SU-DHL-6 (cell line): ENCODE measurements at regions not wholly inside any gene's neighbourhood (a gene's known extent, or its start where the extent isn't known, plus 50 kb on each side); places are given as distances from the start of the nearest gene placed in this dataset.

Experiments
- H2AFZ ChIP-seq: fragments of 200-600 bp; sonication (generic); 2 replicates; pipeline ENCODE4 v1.6.1; 2014; ENCODE audit warnings: low read depth, mild to moderate bottlenecking, moderate library complexity, mixed read lengths, antibody characterized with exemption, low read length; ENCODE audit not compliant: severe bottlenecking
- H3F3A ChIP-seq: fragments of 200-600 bp; shearing (Covaris generic); 2 replicates; pipeline ENCODE4 v1.6.0; 2016; ENCODE audit warnings: antibody characterized with exemption, mild to moderate bottlenecking; ENCODE audit not compliant: insufficient read depth
- H3K27ac ChIP-seq: fragments of 200-600 bp; sonication (generic); 2 replicates; pipeline ENCODE4 v1.5.1; 2016; ENCODE audit warnings: low read depth, mild to moderate bottlenecking, low read length, moderate library complexity, mixed read lengths
- H3K27me3 ChIP-seq: fragments of 200-600 bp; sonication (generic), shearing (Covaris generic); 2 replicates; pipeline ENCODE4 v1.6.0; 2014; ENCODE audit warnings: mild to moderate bottlenecking, low read length
- H3K36me3 ChIP-seq: fragments of 200-600 bp; sonication (generic); 2 replicates; pipeline ENCODE4 v1.6.1; 2014; ENCODE audit warnings: mild to moderate bottlenecking, low read length, mixed read lengths
- H3K4me2 ChIP-seq: fragments of 300-600, 200-600 bp; shearing (Covaris generic), sonication (generic); 2 replicates; pipeline ENCODE4 v1.6.0; 2014; ENCODE audit warnings: low read length, low read depth, mild to moderate bottlenecking; ENCODE audit not compliant: poor library complexity, severe bottlenecking
- H3K4me3 ChIP-seq: fragments of 200-600 bp; sonication (generic); 2 replicates; pipeline ENCODE4 v1.5.1; 2014; ENCODE audit warnings: antibody characterized with exemption, low read length, mild to moderate bottlenecking, mixed read lengths; ENCODE audit not compliant: insufficient read depth, poor library complexity, severe bottlenecking
- H3K79me2 ChIP-seq: fragments of 200-600 bp; sonication (generic); 2 replicates; pipeline ENCODE4 v1.6.1; 2014; ENCODE audit warnings: mild to moderate bottlenecking, low read length, moderate library complexity; ENCODE audit not compliant: insufficient read depth
- H3K9ac ChIP-seq: fragments of 200-600 bp; sonication (generic); 2 replicates; pipeline ENCODE4 v1.7.0; 2014; ENCODE audit warnings: mild to moderate bottlenecking, low read length
- H3K9me2 ChIP-seq: fragments of 200-600 bp; sonication (generic); replicated peaks from 2 replicates; pipeline ENCODE4 v1.6.1; 2014; ENCODE audit warnings: low read length; ENCODE audit not compliant: insufficient read depth
- H3K9me3 ChIP-seq: fragments of 200-600 bp; sonication (generic); 2 replicates; pipeline ENCODE4 v1.6.1; 2014; ENCODE audit warnings: low read length, mixed read lengths; ENCODE audit not compliant: insufficient read depth
- H4K20me1 ChIP-seq: fragments of 200-600 bp; sonication (generic); 2 replicates; pipeline ENCODE4 v1.6.1; 2014; ENCODE audit warnings: low read depth, mild to moderate bottlenecking, antibody characterized with exemption, low read length, moderate library complexity, mixed read lengths
- EZH2phosphoT487 ChIP-seq: fragments of 200-600 bp; sonication (generic), shearing (Covaris generic); conservative IDR thresholded peaks from 2 replicates; pipeline ENCODE4 v1.6.1; 2018; ENCODE audit warnings: mild to moderate bottlenecking, antibody characterized with exemption, low read length, moderate library complexity, mixed read lengths
- TF ChIP-seq, protein P1 (sequence below): fragments of 200-600 bp; sonication (generic); IDR thresholded peaks from one replicate; pipeline ENCODE4 v1.5.1; 2017; ENCODE audit warnings: antibody characterized with exemption, mild to moderate bottlenecking, low read length, moderate library complexity; ENCODE audit not compliant: insufficient read depth, poor library complexity, severe bottlenecking

DNA sequence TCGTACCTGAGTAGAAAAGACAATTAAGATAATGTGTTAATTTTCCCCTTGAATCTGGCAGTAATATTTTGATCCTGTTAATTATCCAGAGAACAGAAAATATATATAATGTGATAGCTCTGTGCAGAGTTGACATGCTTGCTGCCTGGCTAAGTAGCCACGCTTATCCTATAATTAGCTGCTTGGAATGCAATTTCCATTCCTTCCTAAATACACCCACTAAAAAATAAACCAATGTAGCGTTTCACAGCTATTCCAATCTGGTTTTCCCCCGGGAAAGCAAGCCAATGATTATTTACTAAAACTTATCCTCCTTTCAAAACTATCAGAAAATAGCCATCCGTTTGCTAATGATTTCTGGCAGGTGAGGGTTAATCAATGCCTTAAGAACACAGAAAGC, 134.5 kb upstream of the IRX5 start:
- H3K9me2 ChIP-seq, result no peaks in the 10 kb centered on the region

DNA sequence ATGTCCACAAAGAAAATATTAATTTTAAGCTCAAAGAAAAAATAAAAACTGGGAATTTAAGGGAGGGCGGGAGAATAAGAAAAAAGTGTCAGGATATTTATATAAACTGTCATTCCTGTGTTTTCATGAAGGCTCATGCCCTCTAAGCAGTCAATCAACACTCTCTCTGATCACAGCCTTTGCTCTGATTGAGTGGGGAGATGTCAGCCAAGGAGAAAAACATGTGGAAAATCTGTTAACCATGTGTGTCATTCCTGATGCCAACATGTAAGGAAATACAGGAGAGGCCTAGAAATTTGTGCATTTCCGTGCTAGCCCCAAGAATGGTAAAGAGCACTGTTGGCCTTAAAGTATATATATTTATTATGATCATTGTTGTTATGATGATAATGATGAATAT, 137.9 kb upstream of the IRX5 start:
- H3F3A ChIP-seq, result no peaks in the 10 kb centered on the region
- H2AFZ ChIP-seq, result no peak overlapping the region
- H3K79me2 ChIP-seq, result no peaks in the 10 kb centered on the region
- no peak overlapping the region for H3K27ac ChIP-seq
- H3K9me2 ChIP-seq, result no peaks in the 10 kb centered on the region
- no peaks in the 10 kb centered on the region for H3K9me3 ChIP-seq
- H3K36me3 ChIP-seq, result no peaks in the 10 kb centered on the region
- H3K4me3 ChIP-seq, result no peak overlapping the region
- no peaks in the 10 kb centered on the region for H4K20me1 ChIP-seq
- H3K4me2 ChIP-seq, result no peak overlapping the region
- H3K27me3 ChIP-seq, result no peaks in the 10 kb centered on the region
- no peak overlapping the region for H3K9ac ChIP-seq
- no peak for TF ChIP-seq EZH2phosphoT487
- TF ChIP-seq, protein P1, sequence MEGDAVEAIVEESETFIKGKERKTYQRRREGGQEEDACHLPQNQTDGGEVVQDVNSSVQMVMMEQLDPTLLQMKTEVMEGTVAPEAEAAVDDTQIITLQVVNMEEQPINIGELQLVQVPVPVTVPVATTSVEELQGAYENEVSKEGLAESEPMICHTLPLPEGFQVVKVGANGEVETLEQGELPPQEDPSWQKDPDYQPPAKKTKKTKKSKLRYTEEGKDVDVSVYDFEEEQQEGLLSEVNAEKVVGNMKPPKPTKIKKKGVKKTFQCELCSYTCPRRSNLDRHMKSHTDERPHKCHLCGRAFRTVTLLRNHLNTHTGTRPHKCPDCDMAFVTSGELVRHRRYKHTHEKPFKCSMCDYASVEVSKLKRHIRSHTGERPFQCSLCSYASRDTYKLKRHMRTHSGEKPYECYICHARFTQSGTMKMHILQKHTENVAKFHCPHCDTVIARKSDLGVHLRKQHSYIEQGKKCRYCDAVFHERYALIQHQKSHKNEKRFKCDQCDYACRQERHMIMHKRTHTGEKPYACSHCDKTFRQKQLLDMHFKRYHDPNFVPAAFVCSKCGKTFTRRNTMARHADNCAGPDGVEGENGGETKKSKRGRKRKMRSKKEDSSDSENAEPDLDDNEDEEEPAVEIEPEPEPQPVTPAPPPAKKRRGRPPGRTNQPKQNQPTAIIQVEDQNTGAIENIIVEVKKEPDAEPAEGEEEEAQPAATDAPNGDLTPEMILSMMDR, result no peak

More for the DNA sequence above, 134.5 kb upstream of the IRX5 start:
- Histone ChIP-seq H3K79me2 (no peaks in the 10 kb centered on the region), H3K4me2 (no peak overlapping the region), H3K27ac (no peak overlapping the region), H3K9me3 (0 out of 2 replicates have a peak, but pooled peaks cover 3% of the 10 kb centered on the region), H2AFZ (no peak overlapping the region), H3K9ac (no peak overlapping the region), H3K36me3 (no peaks in the 10 kb centered on the region), H4K20me1 (no peaks in the 10 kb centered on the region), H3F3A (no peaks in the 10 kb centered on the region), H3K27me3 (no peaks in the 10 kb centered on the region), H3K4me3 (no peak overlapping the region)
- TF ChIP-seq EZH2phosphoT487, result no peak
- TF ChIP-seq, protein P1, result no peak

DNA sequence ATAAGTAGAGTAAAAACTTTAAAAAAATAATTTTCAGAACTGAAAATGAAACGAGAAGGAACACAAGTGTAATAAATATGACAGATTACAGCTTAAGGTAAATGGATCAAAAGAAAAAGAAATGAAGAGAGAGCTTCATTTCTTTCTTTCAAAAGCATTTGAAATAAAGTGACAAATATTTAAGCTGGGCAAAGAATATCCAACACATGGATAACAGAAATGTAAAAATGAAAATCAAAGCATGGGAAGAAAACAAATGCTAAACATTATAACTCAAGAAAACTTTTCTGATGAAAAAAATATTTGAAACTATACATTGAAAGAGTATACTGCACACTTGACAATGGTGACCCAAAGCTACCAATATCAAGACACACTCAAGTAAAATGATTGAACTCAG, 143.6 kb upstream of the IRX5 start:
- H3K27ac ChIP-seq, result no peak overlapping the region
- H3K36me3 ChIP-seq, result no peaks in the 10 kb centered on the region
- H3K9ac ChIP-seq, result no peak overlapping the region
- no peaks in the 10 kb centered on the region for H4K20me1 ChIP-seq
- no peaks in the 10 kb centered on the region for H3K27me3 ChIP-seq
- H3K4me3 ChIP-seq, result no peak overlapping the region
- no peak for TF ChIP-seq EZH2phosphoT487
- TF ChIP-seq, protein P1, result no peak
- H3K9me2 ChIP-seq, result no peaks in the 10 kb centered on the region
- H3K4me2 ChIP-seq, result no peak overlapping the region
- no peak overlapping the region for H2AFZ ChIP-seq
- H3F3A ChIP-seq, result no peaks in the 10 kb centered on the region
- no peaks in the 10 kb centered on the region for H3K9me3 ChIP-seq
- H3K79me2 ChIP-seq, result no peaks in the 10 kb centered on the region

GRCh38 chr16:54783980-54784379, 146.7 kb upstream of the IRX5 start:
- no peaks in the 10 kb centered on the region for H3K79me2 ChIP-seq
- no peak for TF ChIP-seq EZH2phosphoT487
- TF ChIP-seq, protein P1, result no peak
- H3K36me3 ChIP-seq, result no peaks in the 10 kb centered on the region
- no peak overlapping the region for H3K4me2 ChIP-seq
- no peak overlapping the region for H3K4me3 ChIP-seq
- H4K20me1 ChIP-seq, result no peaks in the 10 kb centered on the region
- H2AFZ ChIP-seq, result no peak overlapping the region
- no peaks in the 10 kb centered on the region for H3K9me3 ChIP-seq
- H3K9me2 ChIP-seq, result no peaks in the 10 kb centered on the region
- H3K9ac ChIP-seq, result no peak overlapping the region
- no peaks in the 10 kb centered on the region for H3F3A ChIP-seq
- H3K27ac ChIP-seq, result no peak overlapping the region
- H3K27me3 ChIP-seq, result no peaks in the 10 kb centered on the region
